Loucy (cell line): ENCODE measurements at regions not wholly inside any gene's neighbourhood (a gene's known extent, or its start where the extent isn't known, plus 50 kb on each side); places are given as distances from the start of the nearest gene placed in this dataset.

ENCODE experiments used
- H2AFZ ChIP-seq: fragments of 200-600 bp; sonication (generic); 2 replicates; pipeline ENCODE4 v1.6.0; 2016; ENCODE audit warnings: antibody characterized with exemption, mild to moderate bottlenecking, low read length, moderate library complexity
- H3F3A ChIP-seq: fragments of 200-600 bp; 2 replicates; pipeline ENCODE4 v1.6.0; 2016; ENCODE audit warnings: antibody characterized with exemption, low read depth, mild to moderate bottlenecking
- H3K27me3 ChIP-seq: fragments of 200-600 bp; sonication (generic); 2 replicates; pipeline ENCODE4 v1.6.1; 2014; ENCODE audit warnings: low read length, mild to moderate bottlenecking; ENCODE audit not compliant: insufficient read depth, poor library complexity, severe bottlenecking
- H3K36me3 ChIP-seq: fragments of 200-600 bp; sonication (generic); 2 replicates; pipeline ENCODE4 v1.6.1; 2016; ENCODE audit warnings: low read length; ENCODE audit not compliant: insufficient read depth
- H3K4me1 ChIP-seq: fragments of 200-600 bp; sonication (generic); 2 replicates; pipeline ENCODE4 v1.5.1; 2014; ENCODE audit warnings: low read length, mild to moderate bottlenecking; ENCODE audit not compliant: insufficient read depth, poor library complexity, severe bottlenecking
- H3K4me2 ChIP-seq: fragments of 200-600 bp; sonication (generic); 2 replicates; pipeline ENCODE4 v1.6.0; 2014; ENCODE audit warnings: antibody characterized with exemption, low read length, low read depth, mild to moderate bottlenecking; ENCODE audit not compliant: poor library complexity, severe bottlenecking
- H3K4me3 ChIP-seq: fragments of 200-600 bp; sonication (generic); 2 replicates; pipeline ENCODE4 v1.5.1; 2014; ENCODE audit warnings: low read length, mild to moderate bottlenecking, mixed read lengths; ENCODE audit not compliant: poor library complexity, severe bottlenecking
- H3K79me2 ChIP-seq: fragments of 200-600 bp; sonication (generic); 2 replicates; pipeline ENCODE4 v1.6.1; 2014; ENCODE audit warnings: low read length; ENCODE audit not compliant: insufficient read depth
- H3K9ac ChIP-seq: fragments of 200-600 bp; sonication (generic); 2 replicates; pipeline ENCODE4 v1.6.0; 2014; ENCODE audit warnings: mild to moderate bottlenecking, low read depth, low read length, moderate library complexity; ENCODE audit not compliant: poor library complexity, severe bottlenecking
- H3K9me2 ChIP-seq: fragments of 200-600 bp; sonication (generic); replicated peaks from 2 replicates; pipeline ENCODE4 v1.6.1; 2016; ENCODE audit warnings: low read depth, low read length, mixed read lengths
- H3K9me3 ChIP-seq: fragments of 200-600 bp; sonication (generic); 2 replicates; pipeline ENCODE4 v1.6.1; 2014; ENCODE audit warnings: mild to moderate bottlenecking, antibody characterized with exemption, low read length, low read depth; ENCODE audit not compliant: insufficient read depth
- H4K20me1 ChIP-seq: fragments of 200-600 bp; sonication (generic); 2 replicates; pipeline ENCODE4 v1.6.0; 2014; ENCODE audit warnings: antibody characterized with exemption, low read length, mild to moderate bottlenecking; ENCODE audit not compliant: insufficient read depth, poor library complexity, severe bottlenecking
- CTCF ChIP-seq: fragments of 200-600 bp; sonication (generic); conservative IDR thresholded peaks from 2 replicates; pipeline ENCODE4 v1.5.1; 2014; ENCODE audit warnings: mild to moderate bottlenecking, antibody characterized with exemption, low read length
- EZH2phosphoT487 ChIP-seq: fragments of 200-600 bp; IDR thresholded peaks from 2 replicates; pipeline ENCODE4 v1.6.1; 2018; ENCODE audit warnings: antibody characterized with exemption, mild to moderate bottlenecking, moderate library complexity, borderline replicate concordance

- no peak overlapping the region for H2AFZ ChIP-seq
Observed at GRCh38 chr18:26686532-26686931, 138.2 kb upstream of the KCTD1 start.

GRCh38 chr18:26685438-26686157, 137.2 kb upstream of the KCTD1 start:
- Histone ChIP-seq H2AFZ (no peak overlapping the region), H3K4me1 (peaks cover 27% of the 10 kb centered on the region), H3K79me2 (peaks cover 15% of the 10 kb centered on the region; the same call in 1 of the 2 replicates), H3K27me3 (no peaks in the 10 kb centered on the region), H3K9me2 (no peaks in the 10 kb centered on the region), H3F3A (no peaks in the 10 kb centered on the region; the same call in 1 of the 2 replicates), H3K4me2 (peak overlapping the region; percentile 10), H3K9ac (peak overlapping the region; percentile 6), H4K20me1 (no peaks in the 10 kb centered on the region), H3K4me3 (no peak overlapping the region), H3K36me3 (no peaks in the 10 kb centered on the region), H3K9me3 (no peaks in the 10 kb centered on the region)
- TF ChIP-seq EZH2phosphoT487 (no peak), CTCF (no peak)

More at GRCh38 chr18:26686532-26686931, 138.2 kb upstream of the KCTD1 start:
- H3K9ac ChIP-seq = no peak overlapping the region
- H3K9me2 ChIP-seq = no peaks in the 10 kb centered on the region
- H3K4me3 ChIP-seq = no peak overlapping the region
- peak overlapping the region; percentile 10 for H3K4me2 ChIP-seq
- H3K27me3 ChIP-seq = no peaks in the 10 kb centered on the region
- H3K36me3 ChIP-seq = no peaks in the 10 kb centered on the region
- peaks cover 15% of the 10 kb centered on the region; the same call in 1 of the 2 replicates for H3K79me2 ChIP-seq
- H3F3A ChIP-seq = no peaks in the 10 kb centered on the region; the same call in 1 of the 2 replicates
- H3K9me3 ChIP-seq = peaks cover 9% of the 10 kb centered on the region
- TF ChIP-seq CTCF (no peak), EZH2phosphoT487 (no peak)
- peaks cover 27% of the 10 kb centered on the region for H3K4me1 ChIP-seq
- H4K20me1 ChIP-seq = no peaks in the 10 kb centered on the region

GRCh38 chr18:26677957-26678356, 129.6 kb upstream of the KCTD1 start:
- Histone ChIP-seq H4K20me1 (no peaks in the 10 kb centered on the region), H3K4me2 (no peak overlapping the region), H3K9me2 (no peaks in the 10 kb centered on the region), H3K4me1 (no peaks in the 10 kb centered on the region), H3F3A (no peaks in the 10 kb centered on the region), H3K79me2 (peaks cover 1% of the 10 kb centered on the region; the same call in 1 of the 2 replicates), H3K27me3 (no peaks in the 10 kb centered on the region), H2AFZ (no peak overlapping the region), H3K36me3 (0 out of 2 replicates have a peak, but pooled peaks cover 6% of the 10 kb centered on the region), H3K4me3 (no peak overlapping the region), H3K9me3 (peaks cover 10% of the 10 kb centered on the region; the same call in 1 of the 2 replicates), H3K9ac (no peak overlapping the region)
- no peak for TF ChIP-seq CTCF
- TF ChIP-seq EZH2phosphoT487 = no peak
